ENCODE measurements at regions not wholly inside any gene's neighbourhood (a gene's known extent, or its start where the extent isn't known, plus 50 kb on each side); places are given as distances from the start of the nearest gene placed in this dataset.

- DNase-seq (ENCODE audit: low spot score in 2 of 2): no peak
- Histone ChIP-seq H3K27ac (no peak overlapping the region), H3K36me3 (no peaks in the 10 kb centered on the region), H3K27me3 (no peaks in the 10 kb centered on the region), H3K9me3 (no peaks in the 10 kb centered on the region), H3K4me1 (no peaks in the 10 kb centered on the region), H3K4me3 (no peak overlapping the region)
- TF ChIP-seq EP300 (IDR thresholded peaks at IDR 0.05) (no peak), POLR2A (IDR thresholded peaks at IDR 0.05) (no peak), CTCF (IDR thresholded peaks at IDR 0.05) (no peak)
- WGBS, 2 donors: 38 to 41% methylated on average over 4 of the region's 4 CpGs
Measured at GRCh38 chr12:40534828-40535227, 157.4 kb upstream of the CNTN1 start.

GRCh38 chr12:40551466-40551865 is 140.8 kb upstream of the CNTN1 start:
- Histone ChIP-seq H3K4me3 (no peak overlapping the region), H3K36me3 (no peaks in the 10 kb centered on the region), H3K4me1 (no peaks in the 10 kb centered on the region), H3K9me3 (no peaks in the 10 kb centered on the region), H3K27me3 (no peaks in the 10 kb centered on the region), H3K27ac (no peak overlapping the region)
- DNase-seq (ENCODE audit: low spot score in 2 of 2): no peak
- TF ChIP-seq CTCF (IDR thresholded peaks at IDR 0.05) (no peak), EP300 (IDR thresholded peaks at IDR 0.05) (no peak), POLR2A (IDR thresholded peaks at IDR 0.05) (no peak)
- WGBS, 2 donors: 75 to 94% methylated on average over 1 of the region's 1 CpG

DNA sequence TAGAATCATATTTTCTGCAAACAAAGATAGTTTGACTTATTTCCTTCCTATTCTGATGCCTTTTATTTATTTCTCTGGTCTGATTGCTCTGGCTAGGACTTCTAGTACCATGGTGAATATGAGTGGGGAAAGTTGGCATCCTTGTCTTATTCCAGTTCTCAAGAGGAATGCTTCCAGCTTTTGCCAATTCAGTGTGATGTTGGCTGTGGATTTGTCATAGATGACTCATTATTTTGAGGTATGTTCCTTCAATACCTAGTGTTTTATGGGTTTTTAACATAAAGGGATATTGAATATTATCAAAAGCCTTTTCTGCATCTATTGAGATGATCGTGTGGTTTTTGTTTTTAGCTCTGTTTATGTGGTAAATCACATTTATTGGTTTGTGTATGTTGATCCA is 139.4 kb upstream of the CNTN1 start:
- DNase-seq (ENCODE audit: low spot score in 2 of 2): no peak
- Histone ChIP-seq H3K27ac (no peak overlapping the region), H3K4me1 (no peaks in the 10 kb centered on the region), H3K27me3 (no peaks in the 10 kb centered on the region), H3K4me3 (no peak overlapping the region), H3K9me3 (no peaks in the 10 kb centered on the region), H3K36me3 (no peaks in the 10 kb centered on the region)
- TF ChIP-seq POLR2A (IDR thresholded peaks at IDR 0.05) (no peak), EP300 (IDR thresholded peaks at IDR 0.05) (no peak), CTCF (IDR thresholded peaks at IDR 0.05) (no peak)
- 83 to 90% methylated on average over 1 of the region's 1 CpG for WGBS, 2 donors

DNA sequence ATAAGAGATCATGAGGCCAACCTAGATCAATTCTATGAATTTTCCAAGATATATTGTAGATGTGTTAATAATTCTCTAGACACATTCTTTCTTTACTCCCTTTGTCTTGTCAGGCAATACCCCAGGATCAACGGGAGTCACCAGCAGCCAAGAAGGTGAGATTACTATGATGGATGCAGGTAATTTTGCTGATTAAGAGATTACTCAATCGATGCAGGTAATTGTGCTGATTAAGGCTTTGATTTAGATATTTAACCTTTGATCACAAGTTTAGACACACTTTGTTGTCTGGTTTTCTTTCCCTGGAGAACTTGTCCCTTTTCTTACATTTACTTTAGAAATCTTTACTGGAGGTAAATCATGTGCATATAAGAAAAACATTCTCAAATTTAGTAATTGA is 134.3 kb upstream of the CNTN1 start:
- H3K27me3 ChIP-seq: no peaks in the 10 kb centered on the region
- H3K36me3 ChIP-seq: no peaks in the 10 kb centered on the region
- H3K4me1 ChIP-seq: no peaks in the 10 kb centered on the region
- H3K4me3 ChIP-seq: no peak overlapping the region
- WGBS, 2 donors: 86 to 93% methylated on average over 2 of the region's 2 CpGs
- TF ChIP-seq POLR2A (IDR thresholded peaks at IDR 0.05): no peak
- no peak for TF ChIP-seq EP300 (IDR thresholded peaks at IDR 0.05)
- no peak for TF ChIP-seq CTCF (IDR thresholded peaks at IDR 0.05)
- H3K9me3 ChIP-seq: no peaks in the 10 kb centered on the region
- H3K27ac ChIP-seq: no peak overlapping the region
- no peak for DNase-seq (ENCODE audit: low spot score in 2 of 2)

DNA sequence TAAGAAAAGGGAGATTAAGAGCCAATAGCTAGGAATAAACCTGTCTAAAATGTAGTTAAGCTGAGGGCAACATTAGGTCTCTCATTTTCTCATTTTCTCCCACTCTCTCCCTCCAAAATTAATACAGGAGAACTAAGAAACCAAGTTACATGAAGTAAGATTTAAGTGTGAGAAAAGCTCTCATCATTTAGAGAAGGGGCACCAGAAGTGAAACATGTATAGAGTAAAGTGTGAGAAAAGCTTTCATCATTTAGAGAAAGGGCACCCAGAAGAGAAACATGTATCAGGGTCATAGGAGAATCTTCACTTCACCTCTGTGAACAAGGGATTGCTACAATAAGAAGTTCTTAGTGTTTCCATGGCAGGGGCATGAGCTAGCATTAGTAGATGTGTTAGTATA is 132.4 kb upstream of the CNTN1 start:
- DNase-seq (ENCODE audit: low spot score in 2 of 2): no peak
- no peak overlapping the region for H3K4me3 ChIP-seq
- H3K27ac ChIP-seq: no peak overlapping the region
- TF ChIP-seq CTCF (IDR thresholded peaks at IDR 0.05): no peak
- TF ChIP-seq POLR2A (IDR thresholded peaks at IDR 0.05): no peak
- TF ChIP-seq EP300 (IDR thresholded peaks at IDR 0.05): no peak
- H3K27me3 ChIP-seq: no peaks in the 10 kb centered on the region
- H3K36me3 ChIP-seq: no peaks in the 10 kb centered on the region
- H3K4me1 ChIP-seq: no peaks in the 10 kb centered on the region
- H3K9me3 ChIP-seq: no peaks in the 10 kb centered on the region
